ENCODE measurements at regions not wholly inside any gene's neighbourhood (a gene's known extent, or its start where the extent isn't known, plus 50 kb on each side); places are given as distances from the start of the nearest gene placed in this dataset.

GRCh38 chr2:234835738-234836137 lies 116.1 kb upstream of the SH3BP4 start:
- Histone ChIP-seq H3K4me3 (no peak overlapping the region), H3K9me3 (no peaks in the 10 kb centered on the region), H3K36me3 (no peaks in the 10 kb centered on the region), H3K4me1 (peaks cover 0 to 4% of the 10 kb centered on the region in 2 donors), H3K27ac (no peak overlapping the region), H3K27me3 (no peaks in the 10 kb centered on the region)
- ATAC-seq, result no peak
- TF ChIP-seq CTCF (IDR thresholded peaks at IDR 0.05 in 4 of 5, conservative IDR thresholded peaks at IDR 0.05 in 1 of 5) (no peak), POLR2A (IDR thresholded peaks at IDR 0.05) (no peak)
- in situ Hi-C loops (cut with MboI; ENCODE audit: low sequenced_read_pairs in 4 of 4) (no loop called here), intact Hi-C loops (cut with DNase I; ENCODE audit: low total_unique reads) (no loop called here)
- DNase-seq, result no peak

- TF ChIP-seq POLR2A (IDR thresholded peaks at IDR 0.05) (no peak), CTCF (IDR thresholded peaks at IDR 0.05 in 4 of 5, conservative IDR thresholded peaks at IDR 0.05 in 1 of 5) (no peak)
- Histone ChIP-seq H3K9me3 (no peaks in the 10 kb centered on the region), H3K4me1 (no peaks in the 10 kb centered on the region), H3K4me3 (no peak overlapping the region), H3K27me3 (no peaks in the 10 kb centered on the region), H3K36me3 (no peaks in the 10 kb centered on the region), H3K27ac (no peak overlapping the region)
- intact Hi-C loops (cut with DNase I; ENCODE audit: low total_unique reads) (no loop called here), in situ Hi-C loops (cut with MboI; ENCODE audit: low sequenced_read_pairs in 4 of 4) (no loop called here)
- ATAC-seq, result no peak
- no peak for DNase-seq
Observed at GRCh38 chr2:234834228-234834923, 117.4 kb upstream of the SH3BP4 start.

GRCh38 chr2:234830853-234831252 lies 121.0 kb upstream of the SH3BP4 start:
- H3K9me3 ChIP-seq, result no peaks in the 10 kb centered on the region
- no peak for ATAC-seq
- no peaks in the 10 kb centered on the region for H3K27me3 ChIP-seq
- no peak overlapping the region for H3K4me3 ChIP-seq
- H3K27ac ChIP-seq, result no peak overlapping the region
- H3K4me1 ChIP-seq, result no peaks in the 10 kb centered on the region
- in situ Hi-C loops (cut with MboI; ENCODE audit: low sequenced_read_pairs in 4 of 4), result no loop called here
- H3K36me3 ChIP-seq, result no peaks in the 10 kb centered on the region
- no peak for DNase-seq
- no peak for TF ChIP-seq POLR2A (IDR thresholded peaks at IDR 0.05)
- no peak for TF ChIP-seq CTCF (IDR thresholded peaks at IDR 0.05 in 4 of 5, conservative IDR thresholded peaks at IDR 0.05 in 1 of 5)
- intact Hi-C loops (cut with DNase I; ENCODE audit: low total_unique reads), result no loop called here

GRCh38 chr2:234829074-234829455 lies 122.8 kb upstream of the SH3BP4 start:
- Histone ChIP-seq H3K27ac (no peak overlapping the region), H3K4me1 (peaks cover 0 to under 1% of the 10 kb centered on the region in 2 donors), H3K9me3 (no peaks in the 10 kb centered on the region), H3K27me3 (no peaks in the 10 kb centered on the region), H3K4me3 (no peak overlapping the region), H3K36me3 (no peaks in the 10 kb centered on the region)
- no peak for DNase-seq
- no peak for TF ChIP-seq POLR2A (IDR thresholded peaks at IDR 0.05)
- TF ChIP-seq CTCF (IDR thresholded peaks at IDR 0.05 in 4 of 5, conservative IDR thresholded peaks at IDR 0.05 in 1 of 5), result no peak
- intact Hi-C loops (cut with DNase I; ENCODE audit: low total_unique reads) (no loop called here), in situ Hi-C loops (cut with MboI; ENCODE audit: low sequenced_read_pairs in 4 of 4) (no loop called here)
- ATAC-seq, result no peak
